Muscle of back (tissue), 3 donors: ENCODE measurements at regions not wholly inside any gene's neighbourhood (a gene's known extent, or its start where the extent isn't known, plus 50 kb on each side); places are given as distances from the start of the nearest gene placed in this dataset.
"Not testable (repeated sequence)": the region's sequence is repeated elsewhere in the genome, so short reads cannot be mapped to it uniquely, and the experiment has no call there.

Source experiments
- DNase-seq, 3 donors: peaks; one replicate each; pipeline versions ENCODE4 v3.0.0 to v3.0.0-alpha.2; 2013

DNA sequence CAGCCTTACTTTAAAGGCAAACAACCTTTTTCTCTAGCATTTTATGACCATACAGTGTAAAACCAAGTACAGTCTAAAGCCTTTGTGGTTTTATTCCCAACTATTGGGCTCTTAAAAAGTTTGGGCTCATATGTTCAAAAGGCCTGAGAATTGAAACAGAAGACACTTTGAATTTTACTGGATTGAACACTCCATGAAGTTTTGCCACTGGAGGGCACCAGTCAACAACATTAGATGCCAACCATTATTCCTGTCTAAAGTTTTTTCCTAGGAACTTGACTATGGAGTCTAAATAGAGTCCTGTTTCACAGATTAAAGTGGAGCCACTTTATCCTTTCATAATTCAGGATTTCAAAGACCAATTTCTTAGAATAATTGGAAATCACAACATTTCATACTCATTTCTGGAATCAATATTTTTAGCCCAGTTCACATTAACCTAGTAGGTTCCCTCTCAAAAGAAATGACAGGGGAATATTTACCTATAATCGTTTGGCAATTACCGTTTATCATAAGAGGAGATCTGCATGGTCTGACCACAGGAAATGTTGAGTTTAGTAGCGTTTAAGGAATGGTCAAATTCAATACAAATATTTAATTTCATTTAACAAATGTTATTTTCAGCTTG, 244.1 kb upstream of the PDZRN3 start:
- DNase-seq, result peak; percentile 43 to 77 (median 47)

DNA sequence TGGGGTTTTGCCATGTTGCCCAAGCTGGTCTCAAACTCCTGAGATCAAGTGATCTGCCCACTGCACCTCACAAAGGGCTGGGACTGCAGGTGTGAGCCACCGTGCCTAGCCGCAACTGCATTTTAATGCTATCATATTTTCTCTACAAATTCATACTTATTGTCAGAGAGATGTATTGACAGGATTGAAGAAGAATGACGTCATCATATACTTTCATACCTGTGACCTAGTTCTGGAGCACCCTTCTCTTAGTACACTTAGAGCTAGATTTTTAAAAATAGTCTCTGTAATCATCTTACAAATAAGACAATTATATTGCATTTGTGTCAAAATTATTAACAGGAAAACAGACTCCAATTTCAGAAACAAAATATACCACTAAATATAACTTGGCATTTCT, 242.8 kb upstream of the PDZRN3 start:
- no peak for DNase-seq

GRCh38 chr3:73866846-73867245, 242.1 kb upstream of the PDZRN3 start:
- DNase-seq, result no peak

GRCh38 chr3:73863546-73864079, 238.9 kb upstream of the PDZRN3 start:
- DNase-seq, result no peak

DNA sequence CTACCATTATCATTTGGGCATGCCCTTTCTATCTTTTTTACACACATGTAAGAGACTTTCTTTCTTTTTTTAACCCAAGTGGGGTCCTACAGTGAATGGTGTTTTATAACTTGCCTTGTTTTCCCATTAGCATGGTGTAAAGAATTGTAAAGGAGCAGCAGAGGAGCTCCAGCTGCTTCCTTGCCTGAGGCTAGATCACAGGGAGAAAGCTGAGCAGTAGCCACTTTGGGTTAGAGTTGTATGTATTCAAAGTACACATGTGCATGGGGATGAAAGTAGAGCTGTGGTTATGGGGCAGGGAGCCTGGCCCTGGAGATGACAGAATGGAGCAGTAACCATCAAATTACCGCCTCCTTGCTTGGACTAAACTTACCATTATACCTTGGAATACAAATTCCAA, 231.1 kb upstream of the PDZRN3 start:
- DNase-seq, result no peak

DNA sequence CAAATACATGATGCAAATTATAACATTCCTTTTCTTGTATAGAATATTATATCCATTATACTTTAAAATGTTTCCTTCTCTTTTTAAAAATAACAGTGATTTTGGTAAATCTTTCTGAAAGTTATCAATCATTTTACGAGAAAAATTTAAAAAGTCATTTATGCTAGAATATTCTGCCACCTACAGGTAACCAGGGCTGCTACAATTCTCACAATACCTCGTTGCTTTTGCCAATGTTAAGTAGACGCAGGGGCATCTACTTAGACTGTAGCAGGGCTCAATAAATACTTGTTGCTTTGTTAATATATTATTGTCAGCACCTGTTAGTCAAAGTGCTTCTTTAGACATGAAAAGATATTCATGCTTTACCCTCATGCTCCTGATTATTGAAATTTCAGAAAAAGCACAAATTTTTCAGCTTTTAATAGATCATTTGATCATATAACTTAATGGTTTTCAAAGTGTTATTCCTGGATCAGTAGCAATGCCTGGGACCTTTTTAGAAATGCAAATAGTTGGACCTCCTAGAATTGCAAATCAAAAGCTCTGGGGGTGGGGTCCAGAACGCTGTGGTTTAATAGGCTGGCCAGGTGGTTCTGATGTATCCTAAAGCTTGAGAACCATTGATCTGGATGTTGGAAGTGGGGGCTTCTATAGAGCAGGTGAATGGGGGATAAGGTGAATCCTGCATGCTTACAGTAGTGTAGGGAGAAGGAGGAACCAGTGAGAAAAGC, 223.6 kb upstream of the PDZRN3 start:
- peak in 2 of 3 donors; percentile 32 to 46 for DNase-seq

DNA sequence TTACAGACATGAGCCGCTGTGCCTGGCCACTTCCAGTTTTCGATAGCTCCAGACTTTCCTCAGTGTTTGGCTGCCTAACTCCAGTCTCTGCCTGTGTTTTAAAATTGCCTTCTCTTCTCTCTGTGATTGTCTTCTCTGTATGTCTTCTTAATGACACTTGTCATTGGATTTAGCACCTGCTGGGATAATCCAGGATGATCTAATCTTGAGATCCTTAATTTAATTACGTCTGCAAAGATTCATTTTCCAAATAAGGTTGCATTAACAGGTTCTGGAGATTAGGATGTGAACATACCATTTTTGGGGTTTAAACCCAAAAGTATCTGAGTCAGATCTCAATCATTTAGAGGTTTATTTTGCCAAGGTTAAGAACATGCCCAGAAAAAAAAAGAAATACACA, 222.2 kb upstream of the PDZRN3 start:
- no peak for DNase-seq

DNA sequence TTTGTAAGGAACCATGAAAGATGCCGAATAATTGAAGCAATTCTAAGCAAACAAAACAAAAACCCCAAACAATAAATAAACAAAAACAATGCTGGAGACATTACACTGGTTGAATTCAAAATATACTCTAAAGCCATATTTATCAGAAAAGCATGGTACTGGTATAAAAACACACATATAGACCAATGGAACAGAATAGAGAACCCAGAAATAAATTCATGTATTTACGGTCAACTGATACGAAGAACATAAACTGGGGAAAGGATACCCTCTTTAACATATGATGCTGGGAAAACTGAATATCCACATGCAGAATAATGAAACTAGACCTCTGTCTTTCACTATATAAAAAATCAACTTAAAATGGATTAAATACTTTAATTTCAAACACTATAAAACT, 214.3 kb upstream of the PDZRN3 start:
- DNase-seq, result no peak

GRCh38 chr3:73835945-73836344, 211.2 kb upstream of the PDZRN3 start:
- no peak for DNase-seq

DNA sequence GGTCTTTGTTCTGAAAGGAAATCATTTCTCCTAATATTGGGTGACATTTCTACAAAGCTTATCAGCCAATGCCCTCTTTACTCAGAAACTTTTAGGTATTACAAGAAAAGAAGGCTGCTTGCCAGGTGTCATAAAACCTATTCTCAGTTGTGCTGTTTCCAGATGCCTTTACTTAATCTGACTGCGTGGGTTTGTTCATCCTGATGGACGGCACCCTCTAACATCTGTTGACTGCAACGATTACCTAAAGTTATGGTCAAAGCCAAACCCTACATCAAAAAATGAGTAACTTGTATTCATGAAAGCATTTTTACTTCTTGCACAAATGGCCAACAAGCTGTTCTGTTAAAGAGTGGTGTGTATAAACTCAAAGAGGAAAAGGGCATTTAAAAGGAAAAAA, 207.7 kb upstream of the PDZRN3 start:
- DNase-seq, result no peak

- DNase-seq, result peak in 1 of 3 donors; percentile 23
These were observed 203.6 kb upstream of the PDZRN3 start for GRCh38 chr3:73828348-73828747.

DNA sequence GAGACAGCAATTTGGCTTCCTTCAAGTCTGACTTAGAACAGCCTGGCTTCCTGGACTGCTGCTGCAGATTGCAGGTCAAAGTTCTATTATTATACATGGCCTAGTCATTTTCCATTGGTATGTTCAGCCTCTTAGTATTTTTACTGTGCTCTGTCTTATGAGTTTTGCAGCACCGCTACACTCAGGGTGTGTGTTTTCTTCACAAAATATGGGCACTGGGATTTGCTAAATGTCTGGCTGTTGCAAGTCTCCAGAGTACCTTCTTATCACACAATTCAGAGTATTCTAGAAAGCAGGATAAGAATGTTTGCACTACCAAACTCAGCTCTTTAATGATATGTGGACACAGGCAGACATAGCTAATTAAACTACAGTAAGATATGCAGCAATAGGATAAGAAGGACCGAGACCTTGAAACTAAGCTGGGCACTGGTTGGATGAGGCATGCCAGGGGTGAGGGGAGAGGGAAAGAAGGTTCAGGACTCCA, 203.0 kb upstream of the PDZRN3 start:
- no peak for DNase-seq

DNA sequence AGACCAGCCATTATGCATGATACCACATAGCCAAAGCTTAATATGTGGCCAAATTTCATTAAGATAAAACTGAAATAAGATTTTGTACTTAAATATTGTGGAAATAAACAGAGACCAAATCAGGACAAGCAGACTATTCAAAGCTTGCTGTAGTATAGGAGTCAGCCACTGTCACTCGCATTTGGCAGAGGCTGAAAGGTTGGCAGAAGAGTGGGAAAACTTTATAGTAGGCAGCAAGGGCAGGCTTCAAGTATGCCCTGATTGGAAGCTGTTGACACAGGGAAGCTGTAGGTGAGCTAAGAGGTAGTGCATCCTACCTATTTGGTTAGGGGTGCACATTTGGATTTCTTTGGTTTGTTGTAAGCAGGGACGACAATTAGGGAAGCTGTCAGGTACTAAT, 202.5 kb upstream of the PDZRN3 start:
- DNase-seq, result no peak

DNA sequence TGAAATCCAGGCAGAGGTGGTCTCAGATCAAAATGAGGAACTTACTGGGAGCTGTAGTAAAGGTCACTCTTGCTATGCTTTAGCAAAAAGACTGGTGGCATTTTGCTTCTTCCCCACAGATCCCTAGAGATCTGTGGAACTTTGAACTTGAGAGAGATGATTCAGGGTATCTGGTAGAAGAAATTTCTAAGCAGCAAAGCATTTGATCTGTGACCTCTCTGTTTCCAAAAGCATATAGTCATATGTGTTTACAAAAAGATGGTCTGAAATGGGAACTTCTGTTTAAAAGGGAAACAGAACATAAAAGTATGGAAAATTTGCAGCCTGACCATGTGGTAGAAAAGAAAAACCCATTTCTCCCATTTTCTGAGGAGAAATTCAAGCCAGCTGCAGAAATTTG, 196.2 kb upstream of the PDZRN3 start:
- DNase-seq, result not testable (repeated sequence)

DNA sequence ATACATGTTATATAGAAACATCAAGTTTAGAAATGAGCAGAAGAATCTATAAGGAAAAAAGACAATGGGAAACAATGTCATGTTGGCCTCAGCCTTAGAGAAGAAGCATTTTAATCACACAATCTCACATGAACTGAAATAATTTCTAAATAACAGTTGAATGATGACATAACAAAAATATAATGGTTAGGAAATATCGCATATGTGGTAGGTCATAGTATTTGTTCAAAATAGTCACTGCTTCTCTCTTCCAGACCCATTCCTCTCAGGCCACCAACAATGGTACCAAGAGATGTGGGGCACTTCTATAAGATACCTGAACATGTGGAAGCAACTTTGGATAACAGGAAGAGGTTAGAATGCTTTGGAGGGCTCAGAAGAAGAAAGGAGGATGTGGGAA, 195.7 kb upstream of the PDZRN3 start:
- no peak for DNase-seq

- DNase-seq, result no peak
These were observed 191.2 kb upstream of the PDZRN3 start for GRCh38 chr3:73815966-73816365.

DNA sequence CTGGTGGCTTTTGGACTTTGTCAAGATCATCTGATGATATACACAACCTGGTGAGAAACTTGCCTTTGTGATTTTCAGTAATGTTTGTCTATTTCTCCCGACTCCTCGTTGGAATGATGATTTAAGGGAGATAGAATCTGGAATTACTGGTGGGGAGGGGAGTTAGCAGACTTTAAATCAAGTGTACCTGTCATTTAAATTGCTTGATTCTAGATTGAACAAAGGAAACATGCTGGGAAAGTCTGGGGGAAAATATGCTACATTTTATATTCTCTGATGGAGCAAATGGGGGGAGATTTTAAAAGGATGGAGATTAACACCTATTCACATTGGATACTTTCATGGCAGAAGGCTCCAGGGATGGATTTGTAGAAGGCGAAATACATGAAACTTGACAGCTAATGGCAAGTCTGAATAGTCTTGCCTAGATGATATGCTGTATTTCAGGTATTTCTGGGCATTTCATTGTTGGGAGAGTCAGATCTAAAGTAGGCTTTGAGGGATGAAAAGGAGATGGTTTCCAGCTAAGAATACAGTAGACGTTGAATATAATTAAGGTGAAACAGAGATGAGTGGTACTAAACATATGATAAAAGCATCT, 189.1 kb upstream of the PDZRN3 start:
- no peak for DNase-seq

DNA sequence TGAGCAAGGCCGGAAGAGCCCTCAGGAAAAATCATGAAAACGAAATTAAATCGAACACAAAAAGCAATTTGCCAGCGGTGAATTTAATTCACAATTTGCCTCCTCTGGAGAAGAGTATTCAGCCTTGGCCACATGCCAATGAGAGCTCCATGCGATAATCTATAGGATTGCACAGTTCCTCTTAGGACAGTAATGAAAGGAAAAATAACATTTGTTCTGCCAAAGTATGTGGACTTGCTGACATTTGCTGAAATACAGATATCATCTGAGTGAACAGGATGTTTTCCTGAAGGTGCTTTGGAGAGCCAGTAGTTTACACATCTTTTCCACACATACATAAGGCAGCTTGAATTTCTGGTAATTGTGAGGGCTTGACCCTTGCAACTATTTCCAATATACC, 188.6 kb upstream of the PDZRN3 start:
- peak; percentile 47 to 86 (median 70) for DNase-seq

DNA sequence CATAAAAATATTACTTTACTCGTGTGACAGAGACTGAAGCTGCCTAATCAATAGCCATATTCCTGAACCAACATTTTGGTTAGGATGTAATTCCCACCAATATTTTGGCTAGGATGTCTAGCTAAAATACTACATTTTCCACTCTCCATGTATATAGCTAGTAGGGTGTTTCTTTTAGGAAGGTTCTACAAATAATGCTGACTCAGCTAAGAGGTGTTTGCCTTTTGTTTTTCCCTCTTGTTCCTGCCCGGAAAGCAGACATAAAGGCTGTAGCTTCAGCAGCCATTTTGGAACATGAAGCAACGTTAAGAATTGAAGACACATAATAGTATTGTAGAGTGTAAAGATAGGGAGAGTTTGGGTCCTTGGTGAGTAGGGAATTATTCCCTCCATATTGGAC, 187.3 kb upstream of the PDZRN3 start:
- no peak for DNase-seq

- DNase-seq, result no peak
These were observed 184.2 kb upstream of the PDZRN3 start for GRCh38 chr3:73808862-73809509.

GRCh38 chr3:73805435-73805834, 180.7 kb upstream of the PDZRN3 start:
- DNase-seq, result no peak

- no peak for DNase-seq
These were observed 179.5 kb upstream of the PDZRN3 start for GRCh38 chr3:73804204-73804603.
